ENCODE measurements at regions not wholly inside any gene's neighbourhood (a gene's known extent, or its start where the extent isn't known, plus 50 kb on each side); places are given as distances from the start of the nearest gene placed in this dataset.

DNA sequence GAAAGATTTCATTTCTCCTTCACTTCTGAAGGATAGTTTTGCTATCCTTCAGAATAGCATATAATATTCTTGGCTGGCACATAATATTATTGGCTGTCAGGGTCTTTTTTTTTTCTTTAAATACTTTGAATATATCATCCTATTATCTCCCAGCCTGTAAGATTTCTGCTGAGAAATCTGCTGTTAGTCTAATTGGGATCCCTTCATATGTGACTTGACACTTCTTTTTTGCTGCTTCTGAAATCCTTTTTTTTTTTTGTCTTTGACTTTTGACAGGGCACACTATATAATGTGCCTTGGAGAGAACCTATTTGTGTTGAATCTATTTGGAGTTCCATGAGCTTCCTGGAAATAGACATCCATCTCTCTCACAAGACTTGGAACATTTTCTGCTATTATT is 136.9 kb upstream of the UBL3 start:
- in situ Hi-C loops (cut with MboI) (no loop called here), intact Hi-C loops (cut with micrococcal nuclease) (no loop called here)
- Histone ChIP-seq H3K4me1 (replicated peaks in 1 of 2; ENCODE audit: control insufficient read depth in 2 of 2, insufficient read depth in 2 of 2, low read length in 2 of 2) (no peaks in the 10 kb centered on the region), H3K4me2 (ENCODE audit: insufficient read depth, low read length) (no peak overlapping the region), H3K9me3 (replicated peaks; ENCODE audit: control insufficient read depth, insufficient read depth, low read depth, low read length) (no peaks in the 10 kb centered on the region), H3K27ac (ENCODE audit: extremely low read depth, low read depth, low read length) (no peak overlapping the region), H3K27me3 (ENCODE audit: control insufficient read depth in 2 of 2, insufficient read depth in 2 of 2, low read length in 2 of 2) (no peaks in the 10 kb centered on the region), H3K79me2 (ENCODE audit: control insufficient read depth, insufficient read depth, low read length) (no peaks in the 10 kb centered on the region), H3K4me3 (no peak overlapping the region), H3K9ac (ENCODE audit: insufficient read depth in 1 of 2, low read depth in 2 of 2, low read length in 2 of 2) (no peak overlapping the region), H2AFZ (ENCODE audit: low read depth, low read length) (no peak overlapping the region), H3K36me3 (ENCODE audit: control insufficient read depth, insufficient read depth, low read length) (no peaks in the 10 kb centered on the region), H3K9me1 (ENCODE audit: control insufficient read depth, insufficient read depth, low read length) (no peaks in the 10 kb centered on the region), H4K20me1 (replicated peaks; ENCODE audit: control insufficient read depth, insufficient read depth, low read length) (no peaks in the 10 kb centered on the region)
- no peak for ATAC-seq
- TF ChIP-seq NFATC3 (IDR thresholded peaks at IDR 0.05) = no peak
- TF ChIP-seq JUND (IDR thresholded peaks at IDR 0.05; ENCODE audit: borderline replicate concordance, low read depth, low read length) = no peak
- no peak for TF ChIP-seq JUND (tag; IDR thresholded peaks at IDR 0.05; ENCODE audit: borderline replicate concordance, low read depth, low read length)
- no peak for TF ChIP-seq BRF1 (IDR thresholded peaks at IDR 0.05; ENCODE audit: borderline replicate concordance, extremely low read depth, insufficient read length)
- TF ChIP-seq SUPT5H (IDR thresholded peaks at IDR 0.05) = no peak
- TF ChIP-seq CHD4 (IDR thresholded peaks at IDR 0.05; ENCODE audit: insufficient read depth, insufficient replicate concordance, low read depth, low read length, poor library complexity, severe bottlenecking) = no peak
- TF ChIP-seq, protein P1, sequence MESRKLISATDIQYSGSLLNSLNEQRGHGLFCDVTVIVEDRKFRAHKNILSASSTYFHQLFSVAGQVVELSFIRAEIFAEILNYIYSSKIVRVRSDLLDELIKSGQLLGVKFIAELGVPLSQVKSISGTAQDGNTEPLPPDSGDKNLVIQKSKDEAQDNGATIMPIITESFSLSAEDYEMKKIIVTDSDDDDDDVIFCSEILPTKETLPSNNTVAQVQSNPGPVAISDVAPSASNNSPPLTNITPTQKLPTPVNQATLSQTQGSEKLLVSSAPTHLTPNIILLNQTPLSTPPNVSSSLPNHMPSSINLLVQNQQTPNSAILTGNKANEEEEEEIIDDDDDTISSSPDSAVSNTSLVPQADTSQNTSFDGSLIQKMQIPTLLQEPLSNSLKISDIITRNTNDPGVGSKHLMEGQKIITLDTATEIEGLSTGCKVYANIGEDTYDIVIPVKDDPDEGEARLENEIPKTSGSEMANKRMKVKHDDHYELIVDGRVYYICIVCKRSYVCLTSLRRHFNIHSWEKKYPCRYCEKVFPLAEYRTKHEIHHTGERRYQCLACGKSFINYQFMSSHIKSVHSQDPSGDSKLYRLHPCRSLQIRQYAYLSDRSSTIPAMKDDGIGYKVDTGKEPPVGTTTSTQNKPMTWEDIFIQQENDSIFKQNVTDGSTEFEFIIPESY (CRISPR knock-in tag; IDR thresholded peaks at IDR 0.05) = no peak
- no peak for TF ChIP-seq ILK (tag; IDR thresholded peaks at IDR 0.05; ENCODE audit: borderline replicate concordance, low read depth)
- TF ChIP-seq SAFB2 (IDR thresholded peaks at IDR 0.05; ENCODE audit: borderline replicate concordance, low read depth, low read length, severe bottlenecking) = no peak
- TF ChIP-seq, protein P2, sequence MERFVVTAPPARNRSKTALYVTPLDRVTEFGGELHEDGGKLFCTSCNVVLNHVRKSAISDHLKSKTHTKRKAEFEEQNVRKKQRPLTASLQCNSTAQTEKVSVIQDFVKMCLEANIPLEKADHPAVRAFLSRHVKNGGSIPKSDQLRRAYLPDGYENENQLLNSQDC (CRISPR knock-in tag; IDR thresholded peaks at IDR 0.05) = no peak
- no peak for TF ChIP-seq HSF4 (CRISPR knock-in tag; IDR thresholded peaks at IDR 0.05; ENCODE audit: borderline replicate concordance)
- no peak for TF ChIP-seq NCOA6 (IDR thresholded peaks at IDR 0.05)
- TF ChIP-seq RBFOX2 (IDR thresholded peaks at IDR 0.05; ENCODE audit: low read depth, low read length) = no peak
- TF ChIP-seq MECOM (CRISPR knock-in tag; IDR thresholded peaks at IDR 0.05) = no peak
- FAIRE-seq = no peak
- DNase-seq (ENCODE audit: extremely low read depth in 1 of 4, low spot score in 3 of 4) = no peak
- POLR2A ChIA-PET = no interaction called here
- BruUV-seq (replicated peaks) = no TSS peak
- CTCF ChIA-PET (ENCODE audit: low intra/inter-chr PET ratio) = no interaction called here
